T-cell (primary cell): ENCODE measurements at regions not wholly inside any gene's neighbourhood (a gene's known extent, or its start where the extent isn't known, plus 50 kb on each side); places are given as distances from the start of the nearest gene placed in this dataset.
"Not testable (repeated sequence)": the region's sequence is repeated elsewhere in the genome, so short reads cannot be mapped to it uniquely, and the experiment has no call there.

Experiments
- ATAC-seq, 4 experiments: fragments of 200-7000 bp in 3 of 4; fragments of 150-1000 bp in 1 of 4; cut with Tn5 transposase; replicated peaks in 1 of 4; 1 replicate in 3 of 4; 2 replicates in 1 of 4; pipeline ENCODE4 v1.10.0; 2021; ENCODE audit warnings: moderate library complexity in 3 of 4, mild to moderate bottlenecking in 2 of 4, moderate number of reproducible peaks in 1 of 4
- CTCF ChIA-PET, 2 donors: fragments of 300-600 bp; sonication (Branson Sonifier 250); formaldehyde crosslinking; loops; one replicate each; lab custom pipeline; 2022; ENCODE audit warnings: antibody characterized with exemption in 2 of 2; lab: Charles Lee
- POLR2A ChIA-PET, 2 donors: fragments of 300-600 bp; sonication (Branson Sonifier 250); formaldehyde crosslinking; loops; one replicate each; lab custom pipeline; 2022; ENCODE audit warnings: antibody characterized with exemption in 2 of 2; lab: Charles Lee
- DNase-seq, 35 experiments: peaks; one replicate each; pipeline versions ENCODE4 v3.0.0 to v3.0.0-alpha.2; 2013 to 2023
- H3K27ac ChIP-seq: one replicate; pipeline ENCODE4 v1.5.1; 2013; ENCODE audit warnings: low read length
- H3K27me3 ChIP-seq, 2 experiments: replicated peaks in 1 of 2; 1 replicate in 1 of 2; 2 replicates in 1 of 2; pipeline versions ENCODE4 v1.6.1 to v1.7.0; 2013; ENCODE audit warnings: low read length in 1 of 2, mixed read lengths in 1 of 2; ENCODE audit not compliant: control insufficient read depth in 2 of 2, insufficient read depth in 2 of 2; ENCODE audit errors: extremely low read depth in 1 of 2
- H3K36me3 ChIP-seq, 2 donors: 1 replicate in 1 of 2; 2 replicates in 1 of 2; pipeline versions ENCODE4 v1.6.1 to v1.7.0; 2013; ENCODE audit warnings: low read length in 1 of 2; ENCODE audit not compliant: control insufficient read depth in 2 of 2, insufficient read depth in 1 of 2; ENCODE audit errors: extremely low read depth in 1 of 2
- H3K4me1 ChIP-seq, 2 experiments: 1 replicate in 1 of 2; 2 replicates in 1 of 2; pipeline versions ENCODE4 v1.6.1 to v1.7.0; 2013; ENCODE audit warnings: low read length in 2 of 2, mixed read lengths in 1 of 2; ENCODE audit not compliant: insufficient read depth in 2 of 2, control insufficient read depth in 1 of 2; ENCODE audit errors: extremely low read depth in 1 of 2
- H3K4me3 ChIP-seq, 2 donors: 1 replicate in 1 of 2; 2 replicates in 1 of 2; pipeline versions ENCODE4 v1.5.1 to v1.7.0; 2013; ENCODE audit warnings: mild to moderate bottlenecking in 2 of 2, low read length in 1 of 2, moderate library complexity in 1 of 2; ENCODE audit not compliant: control insufficient read depth in 1 of 2; ENCODE audit errors: extremely low read depth in 1 of 2
- H3K9me3 ChIP-seq: 2 replicates; pipeline ENCODE4 v1.7.0; 2013
- H3K27ac Mint-ChIP-seq, 2 donors: one replicate each; pipeline ENCODE4 v1.8.0; 2020 to 2021; ENCODE audit warnings: mild to moderate bottlenecking in 2 of 2, mixed read lengths in 2 of 2
- H3K27me3 Mint-ChIP-seq, 2 donors: one replicate each; pipeline ENCODE4 v1.8.0; 2021 to 2022; ENCODE audit warnings: mixed read lengths in 2 of 2
- H3K36me3 Mint-ChIP-seq: one replicate; pipeline ENCODE4 v1.8.0; 2021; ENCODE audit warnings: mixed read lengths
- H3K4me1 Mint-ChIP-seq, 3 donors: one replicate each; pipeline ENCODE4 v1.8.0; 2020 to 2022; ENCODE audit warnings: mixed read lengths in 3 of 3, mild to moderate bottlenecking in 1 of 3
- H3K4me3 Mint-ChIP-seq, 3 donors: one replicate each; pipeline ENCODE4 v1.8.0; 2020 to 2022; ENCODE audit warnings: mild to moderate bottlenecking in 3 of 3, mixed read lengths in 3 of 3, moderate library complexity in 3 of 3
- H3K9me3 Mint-ChIP-seq, 3 donors: one replicate each; pipeline ENCODE4 v1.8.0; 2020 to 2022; ENCODE audit warnings: mixed read lengths in 3 of 3
- WGBS: methylation state at CpG from one replicate; pipeline ENCODE4 v1.1.5; 2013; ENCODE audit warnings: missing lambda C conversion rate; ENCODE audit not compliant: insufficient coverage; 5-methylcytosine and 5-hydroxymethylcytosine counted together

GRCh38 chr7:76971201-76971600 lies 61.0 kb downstream of the SPDYE17 start:
- POLR2A ChIA-PET = not testable (repeated sequence)

GRCh38 chr7:76969892-76970291 lies 62.3 kb downstream of the SPDYE17 start:
- DNase-seq, H3K4me1 Mint-ChIP-seq, H3K4me3 Mint-ChIP-seq, H3K36me3 Mint-ChIP-seq, POLR2A ChIA-PET, H3K27me3 ChIP-seq, H3K27me3 Mint-ChIP-seq, ATAC-seq, H3K4me1 ChIP-seq, H3K9me3 Mint-ChIP-seq, H3K9me3 ChIP-seq, CTCF ChIA-PET, H3K4me3 ChIP-seq, H3K36me3 ChIP-seq, H3K27ac ChIP-seq, H3K27ac Mint-ChIP-seq: not testable (repeated sequence)
- WGBS = no CpG with 5 or more reads among the region's 7 CpGs

More at GRCh38 chr7:76971201-76971600, 61.0 kb downstream of the SPDYE17 start:
- H3K27me3 Mint-ChIP-seq, H3K4me1 ChIP-seq, H3K9me3 ChIP-seq, H3K4me1 Mint-ChIP-seq, H3K4me3 Mint-ChIP-seq, ATAC-seq, H3K27me3 ChIP-seq, H3K27ac Mint-ChIP-seq, H3K36me3 Mint-ChIP-seq, DNase-seq, H3K4me3 ChIP-seq, H3K27ac ChIP-seq, H3K9me3 Mint-ChIP-seq, H3K36me3 ChIP-seq: not testable (repeated sequence)
- WGBS = no CpG with 5 or more reads among the region's 6 CpGs
- CTCF ChIA-PET = interaction anchor here in 1 of 2 donors (0.6 kb wide), 1 partner anchor 361 kb away, joined by 5 read pairs; no protein-coding TSS in a partner anchor

GRCh38 chr7:76965731-76966548 lies 66.2 kb downstream of the SPDYE17 start:
- H3K4me3 Mint-ChIP-seq, H3K9me3 ChIP-seq, H3K36me3 ChIP-seq, H3K27ac Mint-ChIP-seq, ATAC-seq, H3K36me3 Mint-ChIP-seq, H3K4me1 ChIP-seq, H3K27me3 ChIP-seq, CTCF ChIA-PET, H3K4me3 ChIP-seq, H3K27me3 Mint-ChIP-seq, H3K27ac ChIP-seq, H3K9me3 Mint-ChIP-seq, DNase-seq, POLR2A ChIA-PET, H3K4me1 Mint-ChIP-seq: not testable (repeated sequence)
- 100% methylated on average over 3 of the region's 17 CpGs for WGBS

- H3K36me3 Mint-ChIP-seq, H3K4me1 Mint-ChIP-seq, H3K36me3 ChIP-seq, DNase-seq, H3K27me3 ChIP-seq, H3K4me3 Mint-ChIP-seq, CTCF ChIA-PET, H3K9me3 ChIP-seq, H3K27ac Mint-ChIP-seq, H3K9me3 Mint-ChIP-seq, H3K27me3 Mint-ChIP-seq, H3K27ac ChIP-seq, ATAC-seq, H3K4me3 ChIP-seq, H3K4me1 ChIP-seq, POLR2A ChIA-PET: not testable (repeated sequence)
- WGBS = no CpG with 5 or more reads among the region's 8 CpGs
These were observed 68.1 kb downstream of the SPDYE17 start for GRCh38 chr7:76964050-76964449.

- H3K27ac ChIP-seq, H3K27ac Mint-ChIP-seq, H3K27me3 Mint-ChIP-seq, CTCF ChIA-PET, ATAC-seq, H3K36me3 ChIP-seq, POLR2A ChIA-PET, H3K9me3 ChIP-seq, H3K36me3 Mint-ChIP-seq, H3K4me1 Mint-ChIP-seq, H3K4me1 ChIP-seq, H3K4me3 Mint-ChIP-seq, H3K9me3 Mint-ChIP-seq, DNase-seq, H3K4me3 ChIP-seq, H3K27me3 ChIP-seq: not testable (repeated sequence)
- WGBS = no CpG with 5 or more reads among the region's 7 CpGs
These were observed 69.1 kb downstream of the SPDYE17 start for GRCh38 chr7:76963061-76963460.

GRCh38 chr7:76960400-76960986 lies 71.7 kb downstream of the SPDYE17 start:
- H3K27me3 Mint-ChIP-seq, POLR2A ChIA-PET, H3K9me3 Mint-ChIP-seq, H3K27ac Mint-ChIP-seq, H3K27me3 ChIP-seq, H3K36me3 ChIP-seq, CTCF ChIA-PET, H3K4me3 ChIP-seq, H3K36me3 Mint-ChIP-seq, H3K9me3 ChIP-seq, H3K4me3 Mint-ChIP-seq, H3K4me1 Mint-ChIP-seq, H3K4me1 ChIP-seq, H3K27ac ChIP-seq, DNase-seq: not testable (repeated sequence)
- peak in 1 of 4 experiments; percentile 2 for ATAC-seq
- no CpG with 5 or more reads among the region's 16 CpGs for WGBS
